Posterior vena cava (tissue), 2 donors: ENCODE measurements at regions not wholly inside any gene's neighbourhood (a gene's known extent, or its start where the extent isn't known, plus 50 kb on each side); places are given as distances from the start of the nearest gene placed in this dataset.
A peak's percentile ranks its signal among the peaks of the same experiment; 100 is the strongest.

Experiments
- DNase-seq: peaks from one replicate; pipeline ENCODE4 v3.0.0-alpha.2; 2020; ENCODE audit warnings: low spot score
- intact Hi-C, 2 donors: fragments of 100-400 bp; cut with DNase I; formaldehyde crosslinking; loops; one replicate each; pipeline versions ENCODE4 v1.14.1 to v1.14.2; 2022 to 2023
- donor health status: DM: yes; HTN: yes; CAD: no.
- donor health status: DM: yes; HTN: yes; CAD: no.

GRCh38 chr9:129513856-129514496 is 106.9 kb downstream of the C9orf50 start:
- peak; percentile 78 for DNase-seq
- intact Hi-C loops, result loop anchor here in 1 of 2 donors (5.0 kb wide), 1 partner anchor 43 kb away; no protein-coding TSS in a partner anchor

GRCh38 chr9:129513282-129513681 is 107.6 kb downstream of the C9orf50 start:
- intact Hi-C loops, result loop anchor here in 1 of 2 donors (5.0 kb wide), 1 partner anchor 44 kb away; no protein-coding TSS in a partner anchor
- DNase-seq, result no peak

- peak; percentile 37 for DNase-seq
- intact Hi-C loops, result loop anchor here in 1 of 2 donors (5.0 kb wide), 1 partner anchor 46 kb away; no protein-coding TSS in a partner anchor
These were observed 109.5 kb downstream of the C9orf50 start for GRCh38 chr9:129511285-129511900.

GRCh38 chr9:129509533-129509928 is 111.4 kb downstream of the C9orf50 start:
- peak; percentile 19 for DNase-seq
- intact Hi-C loops, result no loop called here

GRCh38 chr9:129507805-129508204 is 113.1 kb downstream of the C9orf50 start:
- DNase-seq, result peak; percentile 58
- intact Hi-C loops, result no loop called here

- DNase-seq, result no peak
- intact Hi-C loops, result no loop called here
These were observed 114.0 kb downstream of the C9orf50 start for GRCh38 chr9:129506892-129507291.

GRCh38 chr9:129506041-129506440 is 114.9 kb downstream of the C9orf50 start:
- no peak for DNase-seq
- intact Hi-C loops, result no loop called here

- intact Hi-C loops, result no loop called here
- no peak for DNase-seq
These were observed 115.5 kb downstream of the C9orf50 start for GRCh38 chr9:129505270-129505902.

- intact Hi-C loops, result no loop called here
These were observed 116.5 kb downstream of the C9orf50 start for GRCh38 chr9:129504404-129504803.

GRCh38 chr9:129501771-129502319 is 119.1 kb downstream of the C9orf50 start:
- DNase-seq, result no peak
- intact Hi-C loops, result no loop called here

More at GRCh38 chr9:129504404-129504803, 116.5 kb downstream of the C9orf50 start:
- no peak for DNase-seq

GRCh38 chr9:129500863-129501770 is 119.8 kb downstream of the C9orf50 start:
- intact Hi-C loops, result no loop called here
- no peak for DNase-seq

- peak; percentile 86 for DNase-seq
- intact Hi-C loops, result no loop called here
These were observed 120.6 kb downstream of the C9orf50 start for GRCh38 chr9:129500161-129500862.

- intact Hi-C loops, result loop anchor here (5.0 to 10.0 kb wide), 4 partner anchors 109 to 356 kb away; partner anchors contain the start of gene IER5L (in 1 of the 2)
These were observed 122.2 kb downstream of the C9orf50 start for GRCh38 chr9:129498451-129499384.

GRCh38 chr9:129497813-129498450 is 123.0 kb downstream of the C9orf50 start:
- intact Hi-C loops, result loop anchor here (5.0 to 10.0 kb wide), 4 partner anchors 109 to 356 kb away; partner anchors contain the start of gene IER5L (in 1 of the 2)

More at GRCh38 chr9:129498451-129499384, 122.2 kb downstream of the C9orf50 start:
- no peak for DNase-seq

GRCh38 chr9:129497005-129497812 is 123.7 kb downstream of the C9orf50 start:
- intact Hi-C loops, result loop anchor here (5.0 to 10.0 kb wide), 4 partner anchors 110 to 355 kb away; partner anchors contain the start of gene IER5L (in 1 of the 2)
- peak; percentile 87 for DNase-seq

More at GRCh38 chr9:129497813-129498450, 123.0 kb downstream of the C9orf50 start:
- DNase-seq, result no peak
